ENCODE measurements at regions not wholly inside any gene's neighbourhood (a gene's known extent, or its start where the extent isn't known, plus 50 kb on each side); places are given as distances from the start of the nearest gene placed in this dataset.
"Not testable (repeated sequence)": the region's sequence is repeated elsewhere in the genome, so short reads cannot be mapped to it uniquely, and the experiment has no call there.

DNA sequence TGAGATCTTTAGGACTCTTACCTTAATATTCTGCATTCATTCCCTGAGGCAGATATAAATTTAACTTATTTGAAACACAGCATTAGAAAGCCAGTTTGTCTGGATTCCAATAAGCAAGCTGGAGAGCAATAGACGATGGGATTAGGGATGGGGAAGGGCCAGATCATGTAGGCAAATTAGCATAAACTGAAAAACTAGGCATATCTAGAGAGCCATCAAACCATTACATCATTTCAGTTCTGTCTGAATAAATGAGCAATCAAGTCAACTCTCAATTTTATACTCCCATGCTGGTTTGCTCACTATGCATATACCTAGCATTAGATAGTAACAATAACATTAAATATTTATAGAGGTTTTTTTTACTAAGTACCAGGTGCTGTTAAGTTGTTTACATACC, 583.6 kb upstream of the LRRN3 start:
- no peak for ATAC-seq
- TF ChIP-seq, protein P1, sequence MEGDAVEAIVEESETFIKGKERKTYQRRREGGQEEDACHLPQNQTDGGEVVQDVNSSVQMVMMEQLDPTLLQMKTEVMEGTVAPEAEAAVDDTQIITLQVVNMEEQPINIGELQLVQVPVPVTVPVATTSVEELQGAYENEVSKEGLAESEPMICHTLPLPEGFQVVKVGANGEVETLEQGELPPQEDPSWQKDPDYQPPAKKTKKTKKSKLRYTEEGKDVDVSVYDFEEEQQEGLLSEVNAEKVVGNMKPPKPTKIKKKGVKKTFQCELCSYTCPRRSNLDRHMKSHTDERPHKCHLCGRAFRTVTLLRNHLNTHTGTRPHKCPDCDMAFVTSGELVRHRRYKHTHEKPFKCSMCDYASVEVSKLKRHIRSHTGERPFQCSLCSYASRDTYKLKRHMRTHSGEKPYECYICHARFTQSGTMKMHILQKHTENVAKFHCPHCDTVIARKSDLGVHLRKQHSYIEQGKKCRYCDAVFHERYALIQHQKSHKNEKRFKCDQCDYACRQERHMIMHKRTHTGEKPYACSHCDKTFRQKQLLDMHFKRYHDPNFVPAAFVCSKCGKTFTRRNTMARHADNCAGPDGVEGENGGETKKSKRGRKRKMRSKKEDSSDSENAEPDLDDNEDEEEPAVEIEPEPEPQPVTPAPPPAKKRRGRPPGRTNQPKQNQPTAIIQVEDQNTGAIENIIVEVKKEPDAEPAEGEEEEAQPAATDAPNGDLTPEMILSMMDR (IDR thresholded peaks at IDR 0.05), result no peak
- no peaks in the 10 kb centered on the region for H3K36me3 ChIP-seq
- no peaks in the 10 kb centered on the region for H3K4me1 ChIP-seq
- H3K27me3 ChIP-seq, result no peaks in the 10 kb centered on the region
- no peaks in the 10 kb centered on the region for H3K9me3 ChIP-seq
- H3K4me3 ChIP-seq, result no peak overlapping the region
- intact Hi-C loops (cut with DNase I), result no loop called here
- no peak overlapping the region for H3K27ac ChIP-seq
- no peak for DNase-seq

DNA sequence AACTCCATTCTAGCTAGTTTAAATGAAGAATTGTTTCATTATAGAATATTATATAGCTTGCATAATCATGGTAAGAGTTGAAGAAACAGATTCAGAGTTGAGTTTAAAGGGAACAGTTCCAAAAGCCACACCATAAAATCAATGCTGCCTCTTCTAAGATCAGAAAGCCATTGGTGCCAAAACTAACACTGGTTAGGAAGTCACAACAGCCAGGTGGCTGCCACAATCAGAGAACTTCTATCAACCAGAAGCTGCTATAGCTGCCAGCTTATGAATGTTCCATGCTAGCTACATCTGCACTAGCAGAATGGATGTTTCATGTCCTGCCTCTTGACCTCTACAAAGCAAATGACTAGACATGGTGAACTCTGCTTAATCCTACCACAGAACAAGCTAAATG, 583.1 kb upstream of the LRRN3 start:
- Histone ChIP-seq H3K4me3 (no peak overlapping the region), H3K4me1 (no peaks in the 10 kb centered on the region), H3K36me3 (no peaks in the 10 kb centered on the region), H3K27me3 (no peaks in the 10 kb centered on the region), H3K9me3 (no peaks in the 10 kb centered on the region), H3K27ac (no peak overlapping the region)
- DNase-seq (no peak), ATAC-seq (no peak)
- intact Hi-C loops (cut with DNase I), result no loop called here
- TF ChIP-seq, protein P1 (IDR thresholded peaks at IDR 0.05), result no peak

DNA sequence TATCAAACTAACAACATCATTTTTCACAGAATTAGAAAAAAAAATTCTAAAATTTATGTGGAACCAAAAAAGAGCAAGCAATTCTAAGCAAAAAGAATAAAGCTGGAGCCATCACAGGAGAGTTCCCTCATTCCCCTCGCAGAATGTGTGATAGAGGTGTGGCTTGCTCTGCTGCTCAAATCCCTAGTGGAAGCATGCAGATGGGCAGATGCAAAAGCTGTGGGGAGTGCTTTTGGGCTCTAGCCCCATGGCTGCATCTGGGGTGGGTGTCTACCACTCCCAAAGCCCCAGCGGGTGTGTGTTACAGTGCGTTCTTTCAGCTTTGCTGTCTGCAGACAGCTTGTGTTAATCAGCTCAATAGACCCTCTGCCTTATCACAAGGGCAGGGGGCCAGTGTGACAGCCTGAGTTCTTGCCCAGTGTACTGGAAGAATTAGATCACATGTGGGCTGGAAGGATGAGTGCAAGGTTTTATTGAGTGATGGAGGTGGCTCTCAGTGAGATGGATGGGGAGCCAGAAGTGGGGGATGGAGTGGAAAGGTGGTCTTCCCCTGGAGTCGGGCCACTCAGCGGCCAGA, 575.9 kb upstream of the LRRN3 start:
- H3K4me3 ChIP-seq; DNase-seq; H3K4me1 ChIP-seq; H3K36me3 ChIP-seq; H3K27me3 ChIP-seq; ATAC-seq; intact Hi-C loops (cut with DNase I); H3K27ac ChIP-seq: not testable (repeated sequence)
- peaks cover 0 to 14% of the 10 kb centered on the region in 2 donors for H3K9me3 ChIP-seq

DNA sequence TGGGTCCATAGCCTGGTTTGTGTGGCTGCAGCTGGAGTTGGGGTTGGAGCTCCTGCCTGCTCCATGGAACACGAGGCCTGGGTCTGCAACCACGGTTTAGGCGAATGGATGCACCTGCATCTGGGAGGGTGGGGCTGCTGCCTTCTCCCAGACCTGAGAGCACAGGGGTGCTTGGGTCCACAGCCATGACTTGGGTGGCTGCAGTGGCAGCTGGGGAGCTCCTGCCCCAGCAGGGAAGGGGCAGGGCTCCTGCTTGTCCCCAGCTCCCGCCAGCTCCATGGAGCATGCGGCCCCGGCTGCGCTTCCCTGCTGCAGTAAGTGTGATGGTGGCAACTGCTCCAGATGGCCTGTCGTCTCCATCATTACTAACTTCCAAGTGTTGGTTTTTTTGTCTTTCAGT, 571.1 kb upstream of the LRRN3 start:
- Histone ChIP-seq H3K36me3 (no peaks in the 10 kb centered on the region), H3K9me3 (peaks cover 0 to 16% of the 10 kb centered on the region in 2 donors), H3K4me3 (no peak overlapping the region), H3K27me3 (no peaks in the 10 kb centered on the region), H3K27ac (no peak overlapping the region), H3K4me1 (no peaks in the 10 kb centered on the region)
- intact Hi-C loops (cut with DNase I), result no loop called here
- TF ChIP-seq, protein P1 (IDR thresholded peaks at IDR 0.05), result no peak
- DNase-seq, result peak in 1 of 4 donors; percentile 60
- no peak for ATAC-seq

DNA sequence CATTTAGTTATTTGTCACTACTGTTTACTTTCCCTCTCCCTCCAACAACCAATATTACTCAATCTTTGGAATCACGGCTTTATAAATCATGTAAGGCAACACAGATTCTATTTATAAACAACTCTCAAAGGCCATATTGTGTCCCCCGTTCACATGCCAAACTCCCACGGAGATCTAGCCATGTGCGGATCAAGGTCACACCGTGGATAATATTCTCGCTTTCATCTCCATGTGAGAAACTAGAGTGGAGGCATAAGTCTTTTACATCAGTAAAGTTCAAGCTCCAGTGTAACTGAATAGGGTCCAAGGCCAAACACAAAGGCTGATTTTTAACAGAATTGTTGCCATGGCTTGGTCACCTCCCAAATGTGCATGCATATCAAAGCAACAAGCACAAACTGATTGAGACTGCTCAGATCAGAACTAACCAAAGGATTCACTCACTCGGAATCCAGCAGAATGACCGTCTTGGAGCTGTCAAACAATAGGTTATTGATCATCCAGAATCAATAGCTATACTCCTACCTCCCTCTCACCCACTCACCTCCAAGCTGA, 569.5 kb upstream of the LRRN3 start:
- DNase-seq (no peak), ATAC-seq (no peak)
- TF ChIP-seq, protein P1 (IDR thresholded peaks at IDR 0.05), result no peak
- Histone ChIP-seq H3K4me3 (no peak overlapping the region), H3K36me3 (no peaks in the 10 kb centered on the region), H3K4me1 (no peaks in the 10 kb centered on the region), H3K27ac (no peak overlapping the region), H3K9me3 (peaks cover 0 to 16% of the 10 kb centered on the region in 2 donors), H3K27me3 (no peaks in the 10 kb centered on the region)
- intact Hi-C loops (cut with DNase I), result no loop called here
